ENCODE measurements at regions not wholly inside any gene's neighbourhood (a gene's known extent, or its start where the extent isn't known, plus 50 kb on each side); places are given as distances from the start of the nearest gene placed in this dataset.

GRCh38 chr12:28891126-28891525 is 258.0 kb upstream of the FAR2 start:
- TF ChIP-seq PKNOX1 (IDR thresholded peaks at IDR 0.05) (no peak), TARDBP (IDR thresholded peaks at IDR 0.05) (no peak), FOXA1 (IDR thresholded peaks at IDR 0.05) (no peak), NFRKB (IDR thresholded peaks at IDR 0.05) (no peak), SUZ12 (IDR thresholded peaks at IDR 0.05) (no peak), SP1 (IDR thresholded peaks at IDR 0.05) (no peak), FOXK2 (IDR thresholded peaks at IDR 0.05) (no peak), ELF4 (IDR thresholded peaks at IDR 0.05) (no peak), CTBP1 (IDR thresholded peaks at IDR 0.05; ENCODE audit: borderline replicate concordance) (no peak), LEF1 (IDR thresholded peaks at IDR 0.05; ENCODE audit: borderline replicate concordance) (no peak), FOXM1 (IDR thresholded peaks at IDR 0.05; ENCODE audit: borderline replicate concordance) (no peak), HDGF (IDR thresholded peaks at IDR 0.05; ENCODE audit: borderline replicate concordance) (no peak), BHLHE40 (IDR thresholded peaks at IDR 0.05; ENCODE audit: borderline replicate concordance) (no peak), ARNT (IDR thresholded peaks at IDR 0.05) (no peak)
